Stimulated activated CD4-positive, alpha-beta T cell treated with anti-CD3 and anti-CD28 coated beads, Interleukin-1b, Interleukin-23, amount 100 ng/mL, for 24 hours (primary cell): ENCODE measurements at regions not wholly inside any gene's neighbourhood (a gene's known extent, or its start where the extent isn't known, plus 50 kb on each side); places are given as distances from the start of the nearest gene placed in this dataset.
A peak's percentile ranks its signal among the peaks of the same experiment; 100 is the strongest.

Experiments
- DNase-seq, 4 experiments: peaks; one replicate each; pipeline ENCODE4 v3.0.0-alpha.2; 2020; ENCODE audit warnings: low read depth in 4 of 4, low spot score in 1 of 4

GRCh38 chr20:40738976-40739375, 49.9 kb upstream of the MAFB start:
- no peak for DNase-seq

- no peak for DNase-seq
Measured at GRCh38 chr20:40739841-40740240, 50.8 kb upstream of the MAFB start.

GRCh38 chr20:40741507-40742106, 52.6 kb upstream of the MAFB start:
- peak in 3 of 4 experiments; percentile 7 to 13 (median 12) for DNase-seq

- DNase-seq, result no peak
Measured at GRCh38 chr20:40743141-40743775, 54.2 kb upstream of the MAFB start.

- DNase-seq, result no peak
Measured at GRCh38 chr20:40744072-40744817, 55.2 kb upstream of the MAFB start.

- no peak for DNase-seq
Measured at GRCh38 chr20:40744818-40745175, 55.8 kb upstream of the MAFB start.

GRCh38 chr20:40746251-40746650, 57.2 kb upstream of the MAFB start:
- DNase-seq, result no peak

GRCh38 chr20:40748182-40748581, 59.1 kb upstream of the MAFB start:
- DNase-seq, result no peak

GRCh38 chr20:40749985-40750506, 61.0 kb upstream of the MAFB start:
- DNase-seq, result no peak

- DNase-seq, result no peak
Measured at GRCh38 chr20:40750541-40751035, 61.6 kb upstream of the MAFB start.

- no peak for DNase-seq
Measured at GRCh38 chr20:40753472-40753871, 64.4 kb upstream of the MAFB start.

- DNase-seq, result no peak
Measured at GRCh38 chr20:40754339-40754943, 65.4 kb upstream of the MAFB start.

- no peak for DNase-seq
Measured at GRCh38 chr20:40757087-40757486, 68.1 kb upstream of the MAFB start.

- no peak for DNase-seq
Measured at GRCh38 chr20:40758790-40759189, 69.8 kb upstream of the MAFB start.

- DNase-seq, result no peak
Measured at GRCh38 chr20:40760399-40760798, 71.4 kb upstream of the MAFB start.

- DNase-seq, result no peak
Measured at GRCh38 chr20:40763646-40764295, 74.7 kb upstream of the MAFB start.

- no peak for DNase-seq
Measured at GRCh38 chr20:40765814-40766480, 76.9 kb upstream of the MAFB start.

GRCh38 chr20:40766790-40767614, 78.0 kb upstream of the MAFB start:
- no peak for DNase-seq

- DNase-seq, result no peak
Measured at GRCh38 chr20:40767615-40767924, 78.5 kb upstream of the MAFB start.

- DNase-seq, result no peak
Measured at GRCh38 chr20:40768105-40768504, 79.1 kb upstream of the MAFB start.
